ENCODE measurements at regions not wholly inside any gene's neighbourhood (a gene's known extent, or its start where the extent isn't known, plus 50 kb on each side); places are given as distances from the start of the nearest gene placed in this dataset.

DNA sequence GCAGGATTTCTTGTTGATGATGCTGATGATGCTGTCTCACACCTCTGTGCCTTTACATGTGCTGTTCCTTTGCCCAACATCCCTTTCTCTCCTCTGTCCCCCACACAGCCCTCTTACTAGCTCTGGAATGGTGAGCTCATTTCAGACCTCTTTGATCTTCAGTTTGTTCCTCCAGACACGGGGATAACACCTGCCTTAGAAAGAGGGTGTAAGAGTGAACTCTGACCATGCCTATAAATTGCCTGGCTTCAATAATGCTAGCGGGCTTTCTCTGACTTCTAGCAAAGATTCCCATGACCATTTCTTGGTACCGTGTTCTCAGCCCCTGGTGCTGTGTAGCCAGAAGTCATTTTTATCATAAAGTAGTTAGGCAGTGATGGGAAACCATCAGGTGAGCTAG is 55.9 kb upstream of the DRD2 start:
- DNase-seq (ENCODE audit: low read depth in 3 of 3, low spot score in 2 of 3), result no peak

DNA sequence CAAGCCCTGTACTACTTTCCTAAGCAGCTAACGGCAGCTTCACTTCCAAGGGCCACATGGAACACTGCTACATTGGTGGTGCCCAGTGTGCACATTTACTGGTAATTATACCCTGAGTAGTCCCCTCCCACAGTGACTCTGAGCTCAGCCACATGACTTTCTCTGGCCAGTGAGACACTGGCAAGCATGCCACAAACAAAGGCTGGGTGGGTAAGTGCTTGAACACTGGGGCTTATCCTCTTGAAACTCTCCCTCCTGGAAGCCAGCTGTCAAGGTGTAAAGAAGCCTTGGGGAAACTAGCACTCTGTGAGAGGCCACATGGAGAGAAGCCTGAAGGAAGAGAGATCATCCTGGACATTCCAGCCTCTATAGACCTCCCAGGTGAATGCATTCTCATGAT is 54.4 kb upstream of the DRD2 start:
- DNase-seq (ENCODE audit: low read depth in 3 of 3, low spot score in 2 of 3), result no peak

DNA sequence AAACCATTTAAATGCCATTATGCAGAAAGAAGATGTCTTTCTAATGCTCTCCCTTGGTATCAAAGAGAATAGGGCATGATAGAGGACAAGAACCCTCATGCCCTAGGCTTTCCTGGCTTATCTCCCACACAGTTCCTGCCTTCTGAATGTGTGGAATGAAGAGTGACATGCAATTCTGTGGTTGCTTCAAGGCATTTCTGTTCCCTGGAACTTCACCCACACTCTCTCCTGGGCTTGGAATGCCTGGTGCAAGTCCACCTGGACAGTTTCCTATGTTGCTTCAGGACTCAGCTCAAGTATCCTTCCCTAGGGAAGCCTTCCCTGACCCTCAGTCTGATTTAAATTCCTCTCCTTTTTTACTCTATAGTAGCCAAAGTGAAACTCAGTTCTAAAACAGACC is 53.8 kb upstream of the DRD2 start:
- DNase-seq (ENCODE audit: low read depth in 3 of 3, low spot score in 2 of 3), result no peak

DNA sequence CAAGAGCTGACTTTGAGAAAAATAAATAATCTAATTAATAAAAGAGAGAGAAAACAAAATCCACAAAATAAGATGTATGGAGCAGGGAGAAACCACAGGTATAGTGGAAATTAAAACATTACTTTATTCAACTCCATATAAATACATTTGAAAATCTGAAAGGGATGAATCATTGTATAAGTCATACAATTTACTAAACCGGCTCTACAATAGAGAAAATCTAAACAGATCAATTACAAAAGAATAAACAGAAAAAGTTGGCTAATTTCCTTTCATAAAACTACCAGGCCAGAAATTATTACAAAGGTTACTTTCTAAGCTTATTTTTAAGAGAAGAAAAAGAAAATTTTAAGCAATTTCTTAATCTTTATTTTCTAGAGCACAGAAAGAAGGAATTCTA is 51.3 kb upstream of the DRD2 start:
- no peak for DNase-seq (ENCODE audit: low read depth in 3 of 3, low spot score in 2 of 3)

All from right renal cortex interstitium (tissue), 3 donors.